Astrocyte of the hippocampus (primary cell): ENCODE measurements at regions not wholly inside any gene's neighbourhood (a gene's known extent, or its start where the extent isn't known, plus 50 kb on each side); places are given as distances from the start of the nearest gene placed in this dataset.
A peak's percentile ranks its signal among the peaks of the same experiment; 100 is the strongest.
"Not testable (repeated sequence)": the region's sequence is repeated elsewhere in the genome, so short reads cannot be mapped to it uniquely, and the experiment has no call there.

Experiments
- DNase-seq: peaks from one replicate; pipeline ENCODE4 v3.0.0; 2011; ENCODE audit warnings: low read depth, low spot score

GRCh38 chr6:44037847-44038542 lies 89.3 kb downstream of the MRPL14 start:
- DNase-seq = no peak

- DNase-seq = not testable (repeated sequence)
Measured at GRCh38 chr6:44037276-44037675, 90.0 kb downstream of the MRPL14 start.

- no peak for DNase-seq
Measured at GRCh38 chr6:44036699-44037101, 90.6 kb downstream of the MRPL14 start.

DNA sequence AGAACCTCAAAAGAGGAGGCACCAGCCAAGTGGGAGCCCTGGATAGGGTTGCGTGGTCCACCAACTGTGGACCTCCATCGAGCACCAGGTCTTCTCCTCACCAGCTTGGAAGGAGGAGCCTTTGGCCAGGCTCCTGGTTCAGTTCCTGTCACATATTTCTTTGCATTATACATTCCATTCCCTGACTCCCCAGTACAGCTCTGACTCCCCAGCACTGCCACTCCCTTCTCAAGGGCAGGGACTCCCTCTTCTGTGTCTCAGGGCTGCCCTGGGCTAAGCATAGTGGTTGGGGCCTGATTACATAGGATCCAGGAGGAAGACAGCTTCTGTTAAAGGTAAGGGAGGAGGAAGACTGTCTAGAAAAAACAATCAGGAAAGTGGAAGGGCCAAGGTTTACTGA lies 91.1 kb downstream of the MRPL14 start:
- no peak for DNase-seq

DNA sequence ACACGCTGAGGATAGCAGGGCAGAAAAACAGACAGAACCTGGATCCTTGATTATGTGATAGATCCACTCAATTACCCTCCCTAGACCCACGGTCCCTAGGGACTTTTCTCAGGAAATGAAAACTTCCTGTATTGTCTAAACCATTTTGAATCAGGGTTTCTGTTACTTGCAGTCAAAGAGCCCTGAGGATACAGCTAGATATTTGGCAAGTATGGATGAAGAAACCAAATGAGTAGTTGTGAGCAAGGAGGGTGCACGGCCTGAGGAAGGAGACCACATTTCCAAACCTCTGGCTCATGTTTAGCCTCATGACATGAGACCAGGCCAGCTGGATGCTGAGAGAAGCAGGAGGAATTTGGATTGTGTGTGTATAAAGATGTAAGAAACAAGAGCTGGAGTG lies 91.6 kb downstream of the MRPL14 start:
- no peak for DNase-seq

GRCh38 chr6:44034931-44035345 lies 92.3 kb downstream of the MRPL14 start:
- DNase-seq = no peak

DNA sequence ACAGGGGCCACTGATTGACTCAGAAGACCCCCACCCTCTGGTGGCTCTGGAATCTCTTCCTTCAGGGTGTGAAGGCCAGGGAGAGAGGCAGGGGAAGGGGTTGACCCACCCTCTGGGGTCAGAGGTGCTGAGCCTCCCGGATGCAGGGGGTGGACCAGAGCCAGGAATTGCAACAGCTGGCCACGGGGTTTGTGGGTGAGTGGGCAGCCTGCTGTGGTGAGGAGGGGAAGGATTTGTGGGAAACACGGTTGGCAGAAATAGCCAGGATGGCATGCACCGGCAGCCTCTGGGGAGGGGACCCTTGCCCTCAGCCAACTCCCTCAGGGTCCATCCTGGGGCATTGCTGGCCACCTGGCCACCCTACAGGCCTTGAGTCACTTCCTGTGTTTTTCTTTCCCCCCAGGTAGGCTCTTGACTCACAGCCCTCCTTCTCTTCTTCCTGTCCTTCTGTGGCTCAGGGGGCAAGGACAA lies 92.8 kb downstream of the MRPL14 start:
- no peak for DNase-seq

DNA sequence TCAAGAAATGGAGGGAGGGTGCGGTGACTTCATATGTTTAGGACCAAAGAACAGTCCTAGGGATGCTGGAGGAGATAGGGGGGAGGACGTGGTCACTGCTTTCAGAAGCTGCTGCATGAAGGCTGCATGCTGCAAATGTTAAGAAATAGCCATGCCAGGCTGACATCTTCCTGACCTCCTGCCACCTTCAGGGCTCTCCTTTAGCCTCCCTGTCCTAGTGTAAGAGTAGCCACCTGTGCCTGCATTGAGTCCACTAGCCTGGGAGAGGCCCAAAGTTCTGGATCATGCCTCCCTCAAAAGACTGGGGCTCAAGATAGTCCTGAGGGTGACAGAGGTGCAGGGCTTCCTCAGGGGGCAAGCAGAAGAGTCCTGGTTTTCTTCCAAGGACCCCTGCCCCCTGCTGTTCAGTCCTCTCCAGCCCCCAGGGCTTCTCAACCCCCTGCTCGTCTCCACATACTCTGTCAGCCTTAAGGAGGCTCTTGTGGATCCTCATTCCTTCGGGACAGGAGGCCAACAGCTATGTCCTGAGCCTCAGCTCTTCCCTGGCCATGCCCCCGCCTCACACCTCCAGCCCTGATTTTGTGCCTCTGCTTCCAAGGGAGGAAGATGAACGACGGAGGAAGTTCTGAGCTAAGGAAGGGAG lies 96.3 kb downstream of the MRPL14 start:
- DNase-seq = no peak

- DNase-seq = no peak
Measured at GRCh38 chr6:44029444-44030185, 97.6 kb downstream of the MRPL14 start.

- no peak for DNase-seq
Measured at GRCh38 chr6:44028789-44029310, 98.4 kb downstream of the MRPL14 start.

DNA sequence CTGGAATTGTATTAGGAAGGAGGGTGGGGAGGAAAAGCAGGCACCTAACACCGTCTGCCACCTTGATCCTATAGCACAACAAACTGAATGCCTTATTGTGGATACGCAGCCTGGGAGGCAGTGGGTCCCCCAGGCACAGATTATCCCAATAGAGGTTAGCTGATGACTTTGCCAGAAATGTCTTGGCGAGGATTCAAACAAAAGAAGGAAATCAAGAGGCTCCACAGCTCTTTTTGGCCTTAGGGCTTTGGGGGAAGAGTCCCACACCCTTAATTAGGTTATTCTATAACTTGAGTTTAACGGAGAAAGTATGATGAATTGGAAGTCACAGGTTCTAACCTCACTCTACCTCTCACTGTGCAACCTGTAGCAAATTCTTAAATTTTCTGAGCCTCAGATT lies 102.0 kb downstream of the MRPL14 start:
- DNase-seq = no peak

GRCh38 chr6:44024574-44025219 lies 102.6 kb downstream of the MRPL14 start:
- DNase-seq = peak; percentile 55

GRCh38 chr6:44023586-44024454 lies 103.4 kb downstream of the MRPL14 start:
- no peak for DNase-seq

DNA sequence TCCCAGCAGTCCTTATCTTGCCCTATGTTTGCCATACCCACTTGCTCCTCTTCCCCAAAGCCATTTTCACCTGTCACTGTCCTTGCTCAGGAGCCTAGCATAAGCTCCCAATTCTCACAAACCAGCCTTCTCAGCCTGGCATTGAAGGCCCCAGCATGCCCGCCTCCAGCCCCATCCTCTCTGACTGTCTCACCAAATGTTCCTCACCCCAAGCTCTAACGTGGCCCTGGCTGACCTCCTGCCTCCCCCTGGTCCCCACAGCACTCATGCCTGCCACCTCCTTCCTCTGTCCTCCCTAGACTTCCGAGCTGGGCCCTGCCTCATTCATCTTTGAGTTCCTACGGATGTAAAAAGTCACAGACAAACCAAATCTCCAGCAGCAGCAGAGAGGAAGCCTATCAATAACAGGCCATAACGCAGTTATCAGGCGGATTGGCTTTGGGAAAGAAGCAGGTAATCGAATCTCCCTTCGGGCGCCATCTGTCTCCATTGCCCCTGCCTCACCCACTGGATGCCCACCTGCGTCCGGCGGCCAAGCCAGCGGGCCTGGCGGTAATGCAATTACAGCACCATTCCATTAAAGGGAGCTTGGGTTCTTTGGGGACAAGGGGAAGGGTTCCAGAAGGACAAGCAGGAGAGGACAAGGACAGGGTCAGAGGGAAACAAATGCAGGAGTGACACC lies 104.4 kb downstream of the MRPL14 start:
- no peak for DNase-seq

DNA sequence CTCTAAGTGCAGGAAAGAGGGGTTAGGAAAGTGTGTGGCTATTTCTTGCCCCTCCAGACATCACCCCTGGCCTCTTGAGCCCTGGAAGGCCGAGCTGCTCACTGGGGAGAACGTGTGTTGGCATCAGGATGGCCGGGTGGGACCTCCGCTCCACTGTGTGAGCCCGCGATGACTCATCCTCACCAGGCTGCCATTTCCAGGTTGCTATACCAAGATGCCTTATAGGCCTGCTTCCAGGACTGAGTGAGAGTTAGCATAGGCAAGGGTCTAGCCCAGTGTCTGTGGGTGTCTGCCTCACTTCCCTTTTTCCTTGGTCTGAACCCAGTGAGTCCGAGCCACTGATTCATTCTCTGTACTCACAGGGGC lies 105.0 kb downstream of the MRPL14 start:
- peak; percentile 38 for DNase-seq

GRCh38 chr6:44021589-44022295 lies 105.5 kb downstream of the MRPL14 start:
- no peak for DNase-seq

DNA sequence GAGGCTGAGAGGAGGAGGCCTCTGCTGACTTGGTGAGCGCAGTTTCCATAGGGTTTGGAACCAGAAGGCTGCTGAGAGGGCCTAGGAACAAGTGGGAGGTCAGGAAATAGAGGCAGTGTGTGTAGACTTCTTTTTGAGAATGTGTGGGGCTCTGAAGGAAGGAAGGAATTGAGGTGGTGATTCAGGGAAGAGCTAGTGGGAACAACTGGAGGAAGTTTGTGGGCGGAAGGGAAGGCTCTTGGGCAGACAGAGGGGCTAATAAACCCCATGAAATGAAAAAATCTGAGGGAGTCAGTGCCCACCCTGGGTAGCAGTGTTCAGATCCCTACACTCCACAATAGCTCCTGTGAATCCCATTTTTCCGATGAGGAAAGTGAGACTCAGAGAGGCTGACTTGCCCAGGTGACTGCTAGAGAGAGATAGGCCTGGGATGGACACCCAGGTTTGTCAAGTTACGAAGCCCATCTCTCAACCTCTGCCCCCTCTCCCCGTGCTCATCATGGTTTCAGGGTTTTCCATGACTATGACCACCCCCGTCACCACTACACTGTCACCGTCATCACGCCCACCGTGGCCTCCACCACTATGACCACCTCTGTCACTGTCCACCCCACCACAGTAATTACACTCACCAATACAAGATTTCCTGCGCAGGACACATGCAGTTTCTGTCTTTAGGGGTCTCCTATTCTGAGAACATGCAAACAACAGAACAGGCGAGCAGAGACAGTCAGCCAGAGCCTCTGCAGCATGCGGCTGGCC lies 106.4 kb downstream of the MRPL14 start:
- DNase-seq = no peak

DNA sequence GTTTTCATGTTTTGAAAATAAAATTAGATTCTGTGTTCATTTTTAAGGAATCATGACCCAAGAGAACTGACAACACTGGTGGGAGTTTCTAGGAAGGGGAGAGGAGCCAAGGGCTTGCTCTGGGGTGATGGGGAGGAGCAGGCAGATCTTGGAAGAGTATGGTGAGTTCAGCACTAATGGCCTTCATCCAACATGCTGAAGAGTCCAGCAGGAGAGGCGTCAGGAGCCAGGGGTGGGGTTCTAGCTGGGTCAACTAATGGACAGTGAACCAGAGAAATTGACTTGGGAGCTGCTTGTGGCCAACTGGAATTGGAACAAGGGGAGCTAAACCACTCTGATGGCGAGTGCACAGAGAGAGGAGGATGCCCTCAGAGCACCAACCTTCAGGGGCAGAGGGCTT lies 107.1 kb downstream of the MRPL14 start:
- DNase-seq = no peak

GRCh38 chr6:44017307-44017706 lies 109.9 kb downstream of the MRPL14 start:
- DNase-seq = not testable (repeated sequence)
